Breast epithelium (tissue), 3 donors: ENCODE measurements at regions not wholly inside any gene's neighbourhood (a gene's known extent, or its start where the extent isn't known, plus 50 kb on each side); places are given as distances from the start of the nearest gene placed in this dataset.

Experiments used
- POLR2A ChIP-seq: fragments of 450-650 bp; IDR thresholded peaks from one replicate; pipeline ENCODE4 v1.6.1; 2016; ENCODE audit warnings: antibody characterized with exemption, mild to moderate bottlenecking, moderate library complexity
- POLR2AphosphoS5 ChIP-seq, 3 donors: sonication (generic); formaldehyde crosslinking; IDR thresholded peaks; one replicate each; pipeline ENCODE4 v1.6.1; 2017; ENCODE audit warnings: antibody characterized with exemption in 3 of 3
- TF ChIP-seq, protein P1 (sequence below), 3 donors: fragments of 450-650 bp; IDR thresholded peaks; one replicate each; pipeline ENCODE4 v1.5.1; 2016 to 2017; ENCODE audit warnings: antibody characterized with exemption in 3 of 3, mild to moderate bottlenecking in 3 of 3, moderate library complexity in 3 of 3

DNA sequence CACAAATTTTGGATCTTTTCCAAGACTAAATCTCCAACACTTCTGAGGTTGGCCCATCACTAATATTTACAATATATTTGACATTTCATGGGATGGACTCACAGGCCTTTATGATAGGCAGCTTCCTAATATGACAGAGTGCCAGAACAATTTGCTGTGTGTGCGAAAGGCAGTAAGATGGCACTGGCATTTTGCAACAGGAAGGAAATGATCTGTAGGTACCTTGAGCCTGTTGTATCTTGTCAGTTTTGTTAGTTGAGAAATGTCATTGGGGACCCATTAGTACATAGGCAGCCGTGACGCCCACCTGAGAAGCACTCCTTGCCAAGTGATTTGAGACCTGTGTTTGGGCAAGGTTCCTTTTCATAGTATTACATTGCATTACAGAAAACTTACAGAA, 153.4 kb upstream of the HEY2 start:
- TF ChIP-seq, protein P1, sequence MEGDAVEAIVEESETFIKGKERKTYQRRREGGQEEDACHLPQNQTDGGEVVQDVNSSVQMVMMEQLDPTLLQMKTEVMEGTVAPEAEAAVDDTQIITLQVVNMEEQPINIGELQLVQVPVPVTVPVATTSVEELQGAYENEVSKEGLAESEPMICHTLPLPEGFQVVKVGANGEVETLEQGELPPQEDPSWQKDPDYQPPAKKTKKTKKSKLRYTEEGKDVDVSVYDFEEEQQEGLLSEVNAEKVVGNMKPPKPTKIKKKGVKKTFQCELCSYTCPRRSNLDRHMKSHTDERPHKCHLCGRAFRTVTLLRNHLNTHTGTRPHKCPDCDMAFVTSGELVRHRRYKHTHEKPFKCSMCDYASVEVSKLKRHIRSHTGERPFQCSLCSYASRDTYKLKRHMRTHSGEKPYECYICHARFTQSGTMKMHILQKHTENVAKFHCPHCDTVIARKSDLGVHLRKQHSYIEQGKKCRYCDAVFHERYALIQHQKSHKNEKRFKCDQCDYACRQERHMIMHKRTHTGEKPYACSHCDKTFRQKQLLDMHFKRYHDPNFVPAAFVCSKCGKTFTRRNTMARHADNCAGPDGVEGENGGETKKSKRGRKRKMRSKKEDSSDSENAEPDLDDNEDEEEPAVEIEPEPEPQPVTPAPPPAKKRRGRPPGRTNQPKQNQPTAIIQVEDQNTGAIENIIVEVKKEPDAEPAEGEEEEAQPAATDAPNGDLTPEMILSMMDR (IDR thresholded peaks at IDR 0.05): no peak
- no peak for TF ChIP-seq POLR2AphosphoS5 (IDR thresholded peaks at IDR 0.05)
- no peak for TF ChIP-seq POLR2A
